ENCODE measurements at regions not wholly inside any gene's neighbourhood (a gene's known extent, or its start where the extent isn't known, plus 50 kb on each side); places are given as distances from the start of the nearest gene placed in this dataset.

DNA sequence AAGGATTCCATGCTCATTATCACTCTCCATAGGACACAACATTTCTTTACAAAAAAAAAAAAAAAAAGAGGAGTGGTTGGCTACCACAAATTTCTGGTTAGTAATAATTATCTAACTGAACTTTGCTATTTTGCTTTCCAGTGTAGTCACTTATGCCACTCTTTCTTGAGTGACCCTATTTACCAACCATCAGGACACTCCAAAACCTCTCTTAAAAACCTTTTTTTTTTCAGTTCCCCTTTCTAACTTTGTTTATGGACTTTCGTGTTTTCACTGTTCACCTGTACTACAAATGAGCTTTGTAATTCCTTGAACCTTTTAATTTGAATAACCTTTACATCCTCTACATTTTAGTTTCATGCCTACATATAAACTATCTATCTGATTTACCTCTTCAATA is 686.5 kb upstream of the PCDH9 start:
- TF ChIP-seq CTCF (IDR thresholded peaks at IDR 0.05; ENCODE audit: low read depth, low read length, missing input control) (no peak), FOXA2 (IDR thresholded peaks at IDR 0.05) (no peak), FOXA1 (IDR thresholded peaks at IDR 0.05) (no peak), MAX (IDR thresholded peaks at IDR 0.05) (no peak), GABPA (IDR thresholded peaks at IDR 0.05 in 1 of 2, conservative IDR thresholded peaks at IDR 0.05 in 1 of 2) (no peak), TAF1 (conservative IDR thresholded peaks at IDR 0.05) (no peak), HNF4G (IDR thresholded peaks at IDR 0.05) (no peak), YY1 (IDR thresholded peaks at IDR 0.05) (no peak), SP1 (IDR thresholded peaks at IDR 0.05) (no peak), JUND (IDR thresholded peaks at IDR 0.05) (no peak), RAD21 (IDR thresholded peaks at IDR 0.05) (no peak), REST (IDR thresholded peaks at IDR 0.05) (no peak)
- TF ChIP-seq, protein P1, sequence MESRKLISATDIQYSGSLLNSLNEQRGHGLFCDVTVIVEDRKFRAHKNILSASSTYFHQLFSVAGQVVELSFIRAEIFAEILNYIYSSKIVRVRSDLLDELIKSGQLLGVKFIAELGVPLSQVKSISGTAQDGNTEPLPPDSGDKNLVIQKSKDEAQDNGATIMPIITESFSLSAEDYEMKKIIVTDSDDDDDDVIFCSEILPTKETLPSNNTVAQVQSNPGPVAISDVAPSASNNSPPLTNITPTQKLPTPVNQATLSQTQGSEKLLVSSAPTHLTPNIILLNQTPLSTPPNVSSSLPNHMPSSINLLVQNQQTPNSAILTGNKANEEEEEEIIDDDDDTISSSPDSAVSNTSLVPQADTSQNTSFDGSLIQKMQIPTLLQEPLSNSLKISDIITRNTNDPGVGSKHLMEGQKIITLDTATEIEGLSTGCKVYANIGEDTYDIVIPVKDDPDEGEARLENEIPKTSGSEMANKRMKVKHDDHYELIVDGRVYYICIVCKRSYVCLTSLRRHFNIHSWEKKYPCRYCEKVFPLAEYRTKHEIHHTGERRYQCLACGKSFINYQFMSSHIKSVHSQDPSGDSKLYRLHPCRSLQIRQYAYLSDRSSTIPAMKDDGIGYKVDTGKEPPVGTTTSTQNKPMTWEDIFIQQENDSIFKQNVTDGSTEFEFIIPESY (IDR thresholded peaks at IDR 0.05): no peak
